HG02642 (cell line): ENCODE measurements at regions not wholly inside any gene's neighbourhood (a gene's known extent, or its start where the extent isn't known, plus 50 kb on each side); places are given as distances from the start of the nearest gene placed in this dataset.
"Not testable (repeated sequence)": the region's sequence is repeated elsewhere in the genome, so short reads cannot be mapped to it uniquely, and the experiment has no call there.

Experiments
- ATAC-seq: cut with Tn5 transposase; IDR thresholded peaks from one replicate; pipeline ENCODE4 v1.9.1; 2021; ENCODE audit warnings: mild to moderate bottlenecking; ENCODE audit not compliant: unreplicated experiment, poor library complexity

- no peak for ATAC-seq
These were observed 573.2 kb upstream of the PCDH20 start for GRCh38 chr13:61988810-61989209.

GRCh38 chr13:61975001-61975400, 559.4 kb upstream of the PCDH20 start:
- ATAC-seq = no peak

- ATAC-seq = no peak
These were observed 550.1 kb upstream of the PCDH20 start for GRCh38 chr13:61965756-61966155.

- no peak for ATAC-seq
These were observed 545.3 kb upstream of the PCDH20 start for GRCh38 chr13:61960981-61961380.

GRCh38 chr13:61954092-61954491, 538.4 kb upstream of the PCDH20 start:
- ATAC-seq = no peak

- ATAC-seq = no peak
These were observed 535.2 kb upstream of the PCDH20 start for GRCh38 chr13:61950828-61951227.

GRCh38 chr13:61944329-61944929, 528.8 kb upstream of the PCDH20 start:
- ATAC-seq = no peak

GRCh38 chr13:61935710-61936109, 520.1 kb upstream of the PCDH20 start:
- ATAC-seq = no peak

- ATAC-seq = no peak
These were observed 512.0 kb upstream of the PCDH20 start for GRCh38 chr13:61927648-61928047.

GRCh38 chr13:61918841-61919240, 503.2 kb upstream of the PCDH20 start:
- ATAC-seq = no peak

GRCh38 chr13:61916483-61916882, 500.8 kb upstream of the PCDH20 start:
- no peak for ATAC-seq

- ATAC-seq = no peak
These were observed 497.5 kb upstream of the PCDH20 start for GRCh38 chr13:61913183-61913582.

GRCh38 chr13:61908906-61909615, 493.4 kb upstream of the PCDH20 start:
- no peak for ATAC-seq

- ATAC-seq = no peak
These were observed 489.4 kb upstream of the PCDH20 start for GRCh38 chr13:61905054-61905453.

- ATAC-seq = no peak
These were observed 486.4 kb upstream of the PCDH20 start for GRCh38 chr13:61901946-61902541.

- no peak for ATAC-seq
These were observed 484.4 kb upstream of the PCDH20 start for GRCh38 chr13:61900033-61900432.

GRCh38 chr13:61898207-61898606, 482.6 kb upstream of the PCDH20 start:
- ATAC-seq = no peak

- no peak for ATAC-seq
These were observed 475.8 kb upstream of the PCDH20 start for GRCh38 chr13:61891401-61891800.

GRCh38 chr13:61884830-61885229, 469.2 kb upstream of the PCDH20 start:
- ATAC-seq = no peak

- ATAC-seq = peak; percentile 94
These were observed 465.1 kb upstream of the PCDH20 start for GRCh38 chr13:61880578-61881283.

GRCh38 chr13:61878565-61878964, 462.9 kb upstream of the PCDH20 start:
- not testable (repeated sequence) for ATAC-seq
